HG03571 (cell line): ENCODE measurements at regions not wholly inside any gene's neighbourhood (a gene's known extent, or its start where the extent isn't known, plus 50 kb on each side); places are given as distances from the start of the nearest gene placed in this dataset.

ENCODE experiments used
- ATAC-seq: cut with Tn5 transposase; IDR thresholded peaks from one replicate; pipeline ENCODE4 v1.9.1; 2021; ENCODE audit not compliant: unreplicated experiment

- no peak for ATAC-seq
Observed at GRCh38 chr18:60552948-60553347, 180.4 kb upstream of the MC4R start.

- no peak for ATAC-seq
Observed at GRCh38 chr18:60554967-60555366, 182.4 kb upstream of the MC4R start.

- ATAC-seq = no peak
Observed at GRCh38 chr18:60555625-60556024, 183.1 kb upstream of the MC4R start.

GRCh38 chr18:60556326-60556725 lies 183.8 kb upstream of the MC4R start:
- ATAC-seq = no peak

GRCh38 chr18:60560071-60560470 lies 187.5 kb upstream of the MC4R start:
- ATAC-seq = no peak

GRCh38 chr18:60563082-60563481 lies 190.5 kb upstream of the MC4R start:
- no peak for ATAC-seq

- ATAC-seq = no peak
Observed at GRCh38 chr18:60568220-60568619, 195.6 kb upstream of the MC4R start.

- ATAC-seq = no peak
Observed at GRCh38 chr18:60570172-60570571, 197.6 kb upstream of the MC4R start.

GRCh38 chr18:60577457-60577856 lies 204.9 kb upstream of the MC4R start:
- ATAC-seq = no peak

- no peak for ATAC-seq
Observed at GRCh38 chr18:60585670-60586069, 213.1 kb upstream of the MC4R start.

- no peak for ATAC-seq
Observed at GRCh38 chr18:60593249-60593648, 220.7 kb upstream of the MC4R start.

- ATAC-seq = peak; percentile 32
Observed at GRCh38 chr18:60596928-60597327, 224.4 kb upstream of the MC4R start.

- ATAC-seq = peak; percentile 95
Observed at GRCh38 chr18:60599267-60599666, 226.7 kb upstream of the MC4R start.

GRCh38 chr18:60599995-60600394 lies 227.4 kb upstream of the MC4R start:
- no peak for ATAC-seq

GRCh38 chr18:60601249-60601648 lies 228.7 kb upstream of the MC4R start:
- no peak for ATAC-seq

- ATAC-seq = no peak
Observed at GRCh38 chr18:60623331-60623730, 250.8 kb upstream of the MC4R start.

GRCh38 chr18:60624207-60624606 lies 251.6 kb upstream of the MC4R start:
- ATAC-seq = no peak

- no peak for ATAC-seq
Observed at GRCh38 chr18:60639836-60640235, 267.3 kb upstream of the MC4R start.

GRCh38 chr18:60643009-60643408 lies 270.4 kb upstream of the MC4R start:
- no peak for ATAC-seq

GRCh38 chr18:60646725-60647124 lies 274.1 kb upstream of the MC4R start:
- no peak for ATAC-seq

GRCh38 chr18:60649107-60649506 lies 276.5 kb upstream of the MC4R start:
- ATAC-seq = peak; percentile 92

GRCh38 chr18:60649842-60650536 lies 277.4 kb upstream of the MC4R start:
- no peak for ATAC-seq

GRCh38 chr18:60654298-60654697 lies 281.7 kb upstream of the MC4R start:
- ATAC-seq = no peak
